HG02571 (cell line): ENCODE measurements at regions not wholly inside any gene's neighbourhood (a gene's known extent, or its start where the extent isn't known, plus 50 kb on each side); places are given as distances from the start of the nearest gene placed in this dataset.
"Not testable (repeated sequence)": the region's sequence is repeated elsewhere in the genome, so short reads cannot be mapped to it uniquely, and the experiment has no call there.

Source experiments
- ATAC-seq: cut with Tn5 transposase; IDR thresholded peaks from one replicate; pipeline ENCODE4 v1.9.1; 2021; ENCODE audit warnings: mild to moderate bottlenecking, moderate library complexity; ENCODE audit not compliant: unreplicated experiment

DNA sequence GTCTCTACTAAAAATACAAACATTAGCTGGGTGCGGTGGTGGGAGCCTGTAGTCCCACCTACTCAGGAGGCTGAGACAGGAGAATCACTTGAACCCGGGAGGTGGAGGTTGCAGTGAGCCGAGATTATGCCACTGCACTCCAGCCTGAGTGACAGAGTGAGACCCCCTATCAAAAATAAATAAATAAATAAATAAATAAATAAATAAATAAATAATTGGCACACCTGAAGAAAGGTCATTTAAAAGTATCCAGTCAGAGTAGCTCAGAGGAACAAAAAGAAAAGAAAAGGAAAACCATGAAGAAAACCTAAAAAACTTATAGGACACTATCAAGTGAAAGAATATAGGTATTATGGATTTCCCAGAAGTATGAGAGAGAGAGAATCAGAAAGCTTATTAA, 330.1 kb upstream of the AR start:
- ATAC-seq, result not testable (repeated sequence)

DNA sequence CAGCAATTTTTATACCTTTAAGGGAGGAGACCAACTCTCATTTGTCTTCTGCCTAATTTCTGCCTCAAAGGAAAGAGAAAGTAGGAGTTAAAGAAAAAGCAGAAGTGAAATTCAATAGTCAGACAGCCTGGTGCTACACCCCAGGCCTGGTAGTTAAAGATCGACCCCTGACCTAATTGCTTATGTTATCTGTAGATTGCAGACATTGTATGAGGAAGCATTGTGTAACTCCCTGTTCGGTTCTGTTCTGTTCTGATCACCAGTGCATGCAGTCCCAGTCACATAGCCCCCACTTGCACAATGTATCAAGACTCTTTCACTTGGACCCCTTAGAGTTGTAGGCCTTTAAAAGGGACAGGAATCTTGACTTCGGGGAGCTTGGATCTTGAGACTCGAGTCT, 335.9 kb upstream of the AR start:
- no peak for ATAC-seq

DNA sequence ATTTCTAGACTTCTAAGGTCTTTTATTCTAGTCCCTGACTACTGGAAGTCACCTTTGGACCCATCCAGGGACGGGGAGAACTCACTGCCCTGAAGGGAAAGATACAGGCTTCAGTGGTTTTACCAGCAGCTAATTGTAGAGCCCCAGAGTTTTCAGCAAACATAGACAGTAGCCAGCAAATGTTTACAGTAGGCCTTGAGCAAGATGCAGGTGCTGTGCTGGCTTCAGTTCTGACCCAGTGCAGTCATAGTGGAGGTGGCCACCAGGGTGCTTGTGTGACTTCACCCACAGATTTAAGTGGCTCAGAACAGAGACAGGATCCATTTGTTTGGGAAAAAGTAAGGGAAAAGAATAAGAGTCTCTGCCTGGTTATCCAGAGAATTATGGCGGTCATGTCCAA, 384.4 kb upstream of the AR start:
- no peak for ATAC-seq

DNA sequence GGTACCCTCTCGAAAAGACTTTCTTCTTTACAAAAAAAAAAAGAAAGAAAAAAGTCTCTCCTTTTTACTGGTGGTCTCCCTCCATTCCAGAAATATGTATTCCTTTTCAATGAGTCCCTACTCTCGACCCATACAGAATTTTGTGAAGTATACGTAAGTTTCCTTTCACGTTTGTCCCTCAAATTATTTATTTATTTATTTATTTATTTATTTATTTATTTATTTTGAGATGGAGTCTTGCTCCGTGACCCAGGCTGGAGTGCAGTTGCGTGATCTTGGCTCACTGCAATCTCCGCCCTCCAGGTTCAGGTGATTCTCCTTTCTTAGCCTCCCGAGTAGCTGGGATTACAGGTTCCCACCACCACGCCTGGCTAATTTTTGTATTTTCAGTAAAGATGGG, 429.2 kb upstream of the AR start:
- ATAC-seq, result no peak

DNA sequence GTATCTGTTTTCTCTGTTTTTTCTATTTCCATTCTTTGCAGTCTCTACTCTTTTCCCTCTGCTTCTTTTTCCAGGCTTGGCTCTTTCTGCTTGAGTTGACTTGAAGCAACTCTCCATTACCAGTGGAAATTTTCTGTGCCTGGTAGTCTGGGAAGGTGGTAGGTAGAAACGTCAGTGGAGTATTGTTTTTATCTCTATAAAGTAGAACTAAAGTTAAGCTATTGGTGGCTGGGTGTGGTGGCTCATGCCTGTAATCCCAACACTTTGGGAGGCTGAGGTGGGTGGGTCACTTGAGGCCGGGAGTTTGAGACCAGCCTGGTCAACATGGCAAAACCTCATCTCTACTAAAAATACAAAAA, 438.1 kb upstream of the AR start:
- ATAC-seq, result no peak

DNA sequence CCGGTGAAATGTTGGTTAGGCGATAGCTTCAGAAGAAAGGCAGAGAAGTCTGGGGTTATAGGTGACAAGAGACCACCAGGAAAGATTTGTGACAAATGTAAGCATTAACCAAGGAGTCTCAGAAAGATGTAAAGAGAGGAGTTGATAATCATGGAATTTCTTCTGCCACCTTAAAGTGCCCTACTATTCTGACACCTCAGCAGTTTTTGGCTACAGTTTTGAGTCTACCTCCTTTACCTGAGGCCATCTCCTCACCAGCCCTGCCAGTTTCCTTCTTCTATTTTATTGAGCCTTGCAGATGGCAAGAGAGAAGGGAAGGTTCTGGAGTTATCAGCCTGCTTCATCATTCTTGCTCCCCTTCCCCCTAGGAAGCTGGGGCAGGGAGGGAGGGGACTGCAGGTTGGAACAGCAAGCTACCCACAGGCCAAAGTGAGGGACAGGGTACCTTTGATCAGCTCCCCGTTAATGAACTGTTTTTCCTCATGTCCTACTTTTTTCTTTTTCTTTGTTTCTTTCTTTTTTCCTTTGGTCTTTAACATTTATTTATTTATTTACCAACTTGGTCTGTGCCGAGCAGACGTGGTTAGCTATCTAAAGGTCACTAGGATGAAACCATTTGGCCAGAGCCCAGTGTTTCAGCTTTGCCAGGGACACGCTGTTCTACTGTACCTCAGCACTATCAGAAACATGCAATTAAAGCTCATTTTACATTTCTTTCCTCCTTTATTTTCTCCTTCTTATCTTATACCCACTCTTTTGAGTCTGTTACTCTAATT, 438.7 kb upstream of the AR start:
- no peak for ATAC-seq

DNA sequence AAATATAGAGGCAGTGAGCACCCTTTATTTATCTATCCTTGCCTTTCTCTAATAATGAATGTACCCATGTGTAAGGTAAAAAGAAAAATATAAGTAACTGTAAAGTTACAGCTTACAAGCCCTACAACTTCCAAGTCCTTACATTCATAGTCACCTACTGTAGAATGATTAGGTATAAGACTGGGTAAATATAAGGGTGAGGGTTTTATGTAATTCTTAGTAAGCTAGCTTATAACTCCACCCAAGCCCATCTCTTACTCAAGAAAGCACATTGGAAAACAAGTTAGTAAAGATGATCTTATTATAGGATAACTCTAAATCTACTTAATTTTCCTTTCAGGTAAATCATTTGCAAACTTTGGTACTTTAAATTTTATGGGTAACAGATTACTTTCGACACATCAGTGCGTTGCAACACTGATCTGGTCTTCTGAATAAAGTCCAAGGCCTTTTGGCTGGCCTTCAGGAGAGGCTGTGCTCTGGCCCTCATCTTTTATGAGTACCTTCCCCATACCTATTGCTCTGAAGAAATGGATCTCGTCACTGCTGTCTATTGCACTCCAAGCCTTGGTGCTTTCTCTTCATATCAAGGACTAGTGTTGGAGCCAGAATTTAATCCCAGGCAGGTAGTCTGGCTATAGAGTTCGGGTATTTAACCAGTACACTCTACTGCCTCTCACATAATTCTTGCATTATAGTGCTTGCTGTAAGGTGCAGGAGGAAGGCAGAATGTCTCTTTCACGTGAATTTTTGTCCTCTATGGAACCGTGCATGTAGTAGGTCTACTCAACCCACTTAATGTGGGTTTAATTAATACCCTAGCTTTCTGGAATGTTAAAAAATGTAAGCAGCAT, 443.6 kb upstream of the AR start:
- ATAC-seq, result no peak

DNA sequence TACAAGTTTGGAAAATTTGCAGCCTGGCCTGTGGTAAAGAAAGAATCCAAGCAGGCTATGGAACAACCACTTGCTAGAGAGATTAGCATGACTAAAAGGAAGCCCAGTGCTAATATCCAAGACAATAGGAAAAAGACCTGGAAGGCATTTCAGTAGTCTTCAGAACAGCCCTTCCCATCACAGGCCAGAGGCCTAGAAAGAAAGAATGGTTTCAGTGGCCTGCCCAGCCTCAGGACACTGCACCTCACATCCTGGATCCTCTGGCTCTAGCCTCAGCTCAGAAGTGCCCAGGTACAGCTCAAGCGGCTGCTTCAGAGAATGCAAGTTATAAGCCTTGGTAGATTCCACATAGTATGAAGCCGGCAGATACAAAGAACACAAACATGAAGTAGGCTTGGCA, 449.8 kb upstream of the AR start:
- ATAC-seq, result no peak

DNA sequence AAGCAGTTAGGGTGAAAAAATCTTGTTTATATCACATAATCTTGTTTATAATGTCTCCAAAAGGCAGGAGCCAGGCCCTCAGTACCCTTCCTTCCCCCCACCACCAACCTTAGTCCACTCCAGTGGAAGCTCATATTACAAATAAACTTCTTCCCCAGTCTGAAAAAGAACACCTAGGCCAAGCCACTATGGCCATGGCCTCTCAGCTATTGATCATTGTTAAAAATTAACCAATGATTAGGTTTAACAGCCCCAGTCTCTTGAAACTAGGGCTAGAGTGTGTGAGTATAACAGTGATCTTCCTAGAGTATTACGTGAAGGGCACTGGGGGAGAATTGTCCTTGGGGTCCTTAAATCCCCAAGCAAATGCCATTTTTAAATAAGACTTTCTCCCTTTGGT, 411.9 kb upstream of the EDA2R start:
- ATAC-seq, result no peak

DNA sequence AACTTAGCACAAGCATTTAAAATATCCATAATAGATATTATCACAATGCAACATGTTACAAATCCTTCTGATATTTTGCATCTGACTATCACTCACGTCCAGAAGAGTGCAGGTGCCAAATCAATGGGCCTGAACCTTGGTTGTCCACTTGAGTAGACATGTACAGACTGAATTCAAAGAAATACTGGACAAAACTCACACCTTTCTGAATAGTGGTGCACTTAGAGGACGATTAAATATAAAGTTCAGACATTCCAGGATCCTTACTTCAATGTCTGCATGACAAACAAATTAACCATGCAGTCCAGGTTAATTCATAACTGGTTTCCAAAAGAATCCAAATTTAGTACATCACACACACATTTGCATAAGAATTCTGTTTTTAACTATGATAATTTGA, 406.0 kb upstream of the EDA2R start:
- no peak for ATAC-seq

DNA sequence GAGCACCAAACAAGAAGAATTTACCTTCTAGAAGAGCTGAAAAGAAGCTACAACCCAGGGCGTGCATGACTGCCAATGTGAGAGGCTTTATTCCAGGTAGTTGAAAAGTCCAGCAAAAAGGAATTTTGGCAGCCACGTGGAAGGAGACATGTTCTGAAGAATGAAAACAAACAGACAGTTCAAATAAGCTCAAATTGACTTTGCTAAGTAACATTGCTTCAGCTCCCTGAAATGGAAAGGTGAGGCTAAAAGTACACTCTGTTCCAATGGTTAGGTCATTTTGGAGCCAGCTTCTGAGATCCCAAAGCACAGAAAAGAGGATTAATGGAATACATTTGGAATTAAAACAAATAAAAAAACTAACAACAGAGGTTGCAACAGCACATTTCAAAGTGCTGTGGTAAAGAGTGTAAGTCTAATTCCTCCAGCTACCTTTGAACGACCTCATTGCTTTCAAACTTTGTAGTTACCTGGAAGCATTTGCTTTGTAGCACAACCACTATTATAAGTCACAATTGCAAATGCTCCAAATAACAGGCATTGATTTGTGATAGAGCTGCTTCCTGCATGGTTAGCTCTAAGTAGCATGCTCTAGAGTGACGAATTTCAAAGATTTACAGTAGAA, 405.3 kb upstream of the EDA2R start:
- no peak for ATAC-seq

DNA sequence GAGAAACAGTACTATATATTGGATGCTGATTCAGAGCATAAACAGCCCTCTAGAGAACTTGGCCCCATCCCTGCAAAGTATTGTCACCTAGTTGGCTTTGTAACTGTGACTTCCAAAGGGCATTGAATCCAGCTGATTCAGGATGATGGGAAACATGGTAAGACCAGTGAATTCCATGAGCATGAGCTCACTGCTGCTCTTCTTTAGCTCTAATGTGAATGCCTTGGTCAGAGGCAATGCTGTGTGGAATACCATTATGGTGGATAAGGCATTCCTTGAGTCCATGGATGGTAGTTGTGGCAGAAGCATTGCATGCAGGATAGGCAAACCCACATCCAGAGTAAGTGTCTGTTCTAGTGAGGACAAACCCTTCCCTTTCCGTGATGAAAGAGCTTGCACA, 365.6 kb upstream of the EDA2R start:
- no peak for ATAC-seq

DNA sequence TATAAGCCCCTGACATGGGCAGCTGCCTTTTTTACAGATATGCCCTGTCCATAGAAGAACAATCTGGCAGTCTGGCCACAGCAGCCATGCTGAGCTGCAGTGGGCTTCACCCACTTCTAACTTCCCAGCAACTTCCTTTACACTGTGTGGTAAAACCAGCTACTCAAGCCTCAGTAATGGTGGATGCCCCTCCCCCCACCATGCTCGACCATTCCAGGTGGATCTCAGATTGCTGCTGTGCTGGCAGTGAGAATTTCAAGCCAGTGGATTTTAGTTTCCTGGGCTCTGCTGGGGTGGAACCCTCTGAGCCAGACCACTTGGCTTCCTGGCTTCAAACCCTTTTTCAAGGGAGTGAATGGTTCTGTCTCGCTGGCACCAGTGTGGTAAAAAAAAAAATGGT, 355.9 kb upstream of the EDA2R start:
- no peak for ATAC-seq

DNA sequence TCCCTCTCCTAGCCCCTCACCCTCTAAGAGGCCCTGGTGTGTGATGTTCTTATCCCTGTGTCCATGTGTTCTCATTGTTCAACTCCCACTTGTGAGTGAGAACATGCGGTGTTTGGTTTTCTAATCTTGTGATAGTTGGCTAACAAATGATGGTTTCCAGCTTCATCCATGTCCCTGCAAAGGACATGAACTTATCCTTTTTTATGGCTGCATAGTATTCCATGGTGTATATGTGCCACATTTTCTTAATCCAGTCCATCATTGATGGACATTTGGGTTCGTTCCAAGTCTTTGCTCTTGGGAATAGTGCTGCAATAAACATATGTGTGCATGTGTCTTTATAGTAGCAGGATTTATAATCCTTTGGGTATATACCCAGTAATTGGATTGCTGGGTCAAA, 353.2 kb upstream of the EDA2R start:
- not testable (repeated sequence) for ATAC-seq

DNA sequence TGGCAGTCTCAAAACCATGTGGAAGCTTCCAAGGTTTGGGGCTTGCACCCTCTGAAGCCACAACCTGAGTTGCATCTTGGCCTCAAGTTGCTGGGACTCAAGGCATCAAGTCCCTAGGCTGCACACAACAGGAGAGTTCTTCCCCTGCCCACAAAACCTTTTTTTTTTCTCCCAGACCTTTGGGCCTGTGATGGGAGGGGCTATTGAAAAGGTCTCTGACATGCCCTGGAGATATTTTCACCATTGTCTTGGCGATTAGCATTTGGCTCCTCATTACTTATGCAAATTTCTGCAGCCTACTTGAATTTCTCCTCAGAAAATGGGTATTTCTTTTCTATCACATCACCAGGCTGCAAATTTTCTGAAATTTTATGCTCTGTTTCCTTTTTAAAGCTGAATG, 349.5 kb upstream of the EDA2R start:
- no peak for ATAC-seq

DNA sequence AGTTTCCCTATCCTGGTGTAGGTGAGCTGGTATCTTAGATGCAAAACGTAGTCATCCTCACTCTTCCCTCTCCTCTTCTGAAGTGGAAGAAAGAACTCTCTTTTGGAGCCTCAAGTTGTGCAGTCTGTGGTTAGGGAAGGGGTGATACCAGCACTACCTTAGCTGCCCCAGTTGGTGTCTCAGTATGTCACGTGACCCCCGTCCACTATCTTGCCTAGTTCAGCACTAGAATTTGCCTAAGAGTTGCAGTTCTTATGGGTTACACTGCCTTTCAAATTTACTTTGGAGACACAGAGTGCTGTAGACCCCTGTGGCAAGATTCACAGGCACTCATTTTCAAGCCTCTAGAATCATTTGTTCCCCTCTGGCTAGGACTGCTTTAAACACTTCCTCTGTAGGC, 322.8 kb upstream of the EDA2R start:
- ATAC-seq, result no peak

DNA sequence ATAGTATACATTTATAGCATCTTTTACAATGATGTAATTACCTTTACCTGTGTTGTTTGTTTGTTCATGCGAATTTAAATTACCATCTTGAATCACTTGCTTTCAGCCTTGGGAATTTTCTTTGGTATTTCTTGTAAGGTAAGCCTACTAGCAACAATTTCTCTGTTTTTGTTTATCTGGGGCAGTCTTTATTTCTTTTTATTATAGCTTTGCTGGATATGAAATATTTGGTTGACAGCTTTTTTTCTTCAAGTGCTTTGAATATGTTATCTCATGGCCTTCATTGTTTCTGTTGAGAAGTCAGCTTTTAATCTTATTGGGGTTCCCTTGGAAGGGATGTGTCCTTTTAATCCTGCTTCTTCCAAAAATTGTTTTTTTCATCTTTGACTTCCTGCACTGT, 292.8 kb upstream of the EDA2R start:
- ATAC-seq, result no peak

DNA sequence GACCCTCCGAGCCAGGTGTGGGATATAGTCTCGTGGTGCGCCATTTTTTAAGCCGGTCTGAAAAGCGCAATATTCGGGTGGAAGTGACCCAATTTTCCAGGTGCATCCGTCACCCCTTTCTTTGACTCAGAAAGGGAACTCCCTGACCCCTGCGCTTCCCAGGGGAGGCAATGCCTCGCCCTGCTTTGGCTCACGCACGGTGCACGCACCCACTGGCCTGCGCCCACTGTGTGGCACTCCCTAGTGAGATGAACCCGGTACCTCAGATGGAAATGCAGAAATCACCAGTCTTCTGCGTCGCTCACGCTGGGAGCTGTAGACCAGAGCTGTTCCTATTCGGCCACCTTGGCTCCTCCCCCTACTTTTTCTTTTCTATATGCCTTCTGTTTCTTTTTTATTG, 291.6 kb upstream of the EDA2R start:
- not testable (repeated sequence) for ATAC-seq

DNA sequence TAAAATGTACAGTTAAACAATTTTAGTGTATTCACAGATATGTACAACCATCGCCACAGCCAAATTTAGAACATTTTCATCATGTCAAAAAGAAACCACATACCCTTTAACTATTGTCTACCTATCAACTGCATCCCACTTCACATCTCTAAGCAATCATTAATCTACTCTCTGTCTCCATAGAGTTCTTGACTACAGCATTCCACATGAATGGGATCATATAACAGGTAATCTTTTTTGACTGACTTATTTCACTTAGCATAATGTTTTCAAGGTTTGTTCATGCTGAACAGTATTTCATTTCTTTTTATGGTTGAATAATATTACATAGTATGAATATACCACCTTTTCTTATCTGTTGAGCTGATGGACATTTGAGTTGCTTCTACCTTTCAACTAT, 281.4 kb upstream of the EDA2R start:
- ATAC-seq, result no peak

DNA sequence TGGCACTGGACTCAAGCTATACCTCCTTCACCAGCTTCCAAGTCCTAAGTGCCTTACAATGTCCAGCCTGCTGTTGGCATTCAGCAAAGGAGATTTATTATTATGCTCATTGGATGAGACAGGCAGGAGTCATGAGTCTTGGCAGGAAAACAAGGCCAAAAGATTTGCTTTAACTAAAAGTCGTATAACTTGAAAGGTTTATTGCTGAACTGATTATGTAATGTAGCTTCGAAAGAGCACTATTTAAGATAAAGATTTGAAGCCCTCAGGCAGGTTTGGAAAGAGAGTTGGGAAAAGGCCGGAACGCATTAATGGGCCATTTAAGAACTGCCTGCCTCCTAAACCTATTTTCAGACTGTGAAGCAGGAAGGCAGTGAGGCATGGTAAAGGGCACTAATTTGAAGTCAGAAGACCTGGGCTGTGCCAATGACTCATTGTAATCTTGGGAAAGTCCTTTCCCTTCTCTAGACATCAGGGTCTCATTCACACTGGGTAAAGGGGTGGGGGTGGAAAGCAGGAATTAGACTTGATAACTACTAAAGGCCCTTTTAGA, 280.5 kb upstream of the EDA2R start:
- ATAC-seq, result no peak

DNA sequence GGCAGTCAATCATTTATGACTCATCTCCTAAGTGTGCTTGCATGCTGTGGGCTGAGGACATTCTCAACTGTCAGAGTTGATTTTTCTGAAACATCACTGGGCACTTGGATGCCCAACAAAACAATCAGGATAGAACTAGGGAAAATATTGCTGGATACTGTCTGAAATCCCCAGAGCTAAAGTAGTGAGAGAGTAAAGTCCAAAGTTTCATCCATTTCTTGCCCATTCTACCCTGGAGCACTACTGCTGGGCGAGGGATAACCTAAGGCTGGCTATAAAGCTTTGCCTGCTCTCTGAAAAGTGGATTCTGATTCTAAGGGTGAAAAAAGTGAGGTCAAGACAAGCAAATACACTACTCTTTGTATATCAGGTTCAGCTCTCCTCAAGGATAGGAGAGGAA, 279.6 kb upstream of the EDA2R start:
- ATAC-seq, result no peak

DNA sequence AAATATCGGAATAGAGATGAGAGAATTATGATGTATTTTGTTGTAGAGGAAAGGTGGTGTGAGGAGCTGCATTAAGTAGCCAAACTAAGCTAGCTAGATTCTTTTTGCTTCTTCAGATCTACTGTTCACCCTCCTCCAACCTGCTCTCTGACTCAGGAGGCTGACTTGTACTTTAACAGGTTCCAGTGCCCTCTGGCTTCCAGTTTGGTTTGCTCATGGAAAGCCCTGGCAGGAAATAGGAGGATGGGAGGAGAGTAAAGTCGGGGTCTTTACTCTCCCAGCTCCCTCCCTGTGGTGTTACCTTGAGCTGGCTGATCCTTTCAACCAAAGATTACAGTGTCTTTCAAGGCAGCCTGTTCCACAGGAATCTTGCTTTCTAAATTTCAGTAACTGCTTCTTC, 277.0 kb upstream of the EDA2R start:
- no peak for ATAC-seq
